Jurkat, Clone E6-1 (cell line): ENCODE measurements at regions not wholly inside any gene's neighbourhood (a gene's known extent, or its start where the extent isn't known, plus 50 kb on each side); places are given as distances from the start of the nearest gene placed in this dataset.

Experiments used
- DNase-seq: peaks from one replicate; pipeline ENCODE4 v3.0.0-alpha.2; 2011; ENCODE audit warnings: low read depth, low spot score
- H3K4me3 ChIP-seq: 2 replicates; pipeline ENCODE4 v1.5.1; 2011; ENCODE audit warnings: mild to moderate bottlenecking, low read length, control low read depth, moderate library complexity

- H3K4me3 ChIP-seq = no peak overlapping the region
- DNase-seq = no peak
Observed at GRCh38 chr2:107337209-107337898, 451.4 kb upstream of the ST6GAL2 start.

DNA sequence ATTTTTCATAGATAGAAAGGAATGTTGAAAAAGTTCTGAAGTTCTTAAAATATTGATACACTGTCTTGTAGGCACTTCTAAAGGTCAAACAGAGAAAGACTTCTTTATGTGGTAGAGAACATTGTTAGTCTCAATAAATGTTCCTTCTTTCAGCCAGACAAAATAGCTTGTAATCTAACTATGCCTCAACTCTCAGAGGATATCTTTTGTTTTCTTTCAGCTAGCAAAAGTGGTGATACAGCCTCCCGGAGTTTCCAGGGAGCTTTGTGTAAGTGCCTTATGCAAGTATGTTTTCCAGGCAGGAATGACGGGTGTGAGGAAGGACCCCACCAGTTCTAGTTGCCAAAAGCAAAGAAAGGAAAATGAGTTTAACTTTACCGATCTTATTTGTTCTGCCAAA lies 452.1 kb upstream of the ST6GAL2 start:
- no peak for DNase-seq
- H3K4me3 ChIP-seq = no peak overlapping the region

DNA sequence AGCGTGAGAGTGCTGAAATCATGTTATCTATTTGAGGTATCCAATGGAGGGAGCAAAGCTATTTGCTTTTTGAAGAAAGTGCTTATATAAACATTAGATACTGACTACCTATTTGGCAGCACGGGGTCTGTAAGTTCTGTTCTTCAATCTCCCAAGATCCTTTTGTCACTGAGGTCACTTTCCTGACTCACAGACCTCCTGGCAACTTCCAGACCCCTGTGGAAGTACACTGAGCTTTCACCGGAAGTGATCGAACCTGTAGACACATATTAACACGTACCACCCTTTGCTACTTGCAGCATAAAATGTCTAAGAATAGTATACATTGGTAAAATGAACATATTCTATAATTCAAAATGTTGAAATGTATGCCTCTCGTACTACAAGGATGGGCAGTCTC lies 452.6 kb upstream of the ST6GAL2 start:
- no peak for DNase-seq

DNA sequence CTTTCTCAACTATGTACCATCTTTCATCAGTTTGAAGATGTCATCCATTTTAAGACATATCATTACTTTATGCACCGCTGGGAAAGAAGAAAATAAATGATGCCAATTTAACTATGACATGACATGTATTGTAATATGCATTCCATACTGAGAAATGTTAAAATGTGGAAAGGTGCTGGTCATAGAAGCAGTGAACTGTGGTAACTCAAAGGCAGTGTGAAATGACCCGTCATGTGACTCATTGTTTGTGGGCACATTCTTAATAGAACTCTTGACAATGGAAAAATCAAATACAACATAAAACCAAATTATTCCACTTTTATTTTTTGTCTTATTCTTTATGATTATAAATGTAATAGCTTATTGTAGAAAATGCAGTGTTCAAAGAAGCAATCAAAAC lies 455.0 kb upstream of the ST6GAL2 start:
- no peak overlapping the region for H3K4me3 ChIP-seq
- DNase-seq = no peak

More for the DNA sequence above, 452.6 kb upstream of the ST6GAL2 start:
- H3K4me3 ChIP-seq = no peak overlapping the region

GRCh38 chr2:107349329-107349728 lies 463.4 kb upstream of the ST6GAL2 start:
- no peak overlapping the region for H3K4me3 ChIP-seq
- DNase-seq = no peak

GRCh38 chr2:107354175-107354574 lies 468.2 kb upstream of the ST6GAL2 start:
- no peak for DNase-seq
- H3K4me3 ChIP-seq = no peak overlapping the region

DNA sequence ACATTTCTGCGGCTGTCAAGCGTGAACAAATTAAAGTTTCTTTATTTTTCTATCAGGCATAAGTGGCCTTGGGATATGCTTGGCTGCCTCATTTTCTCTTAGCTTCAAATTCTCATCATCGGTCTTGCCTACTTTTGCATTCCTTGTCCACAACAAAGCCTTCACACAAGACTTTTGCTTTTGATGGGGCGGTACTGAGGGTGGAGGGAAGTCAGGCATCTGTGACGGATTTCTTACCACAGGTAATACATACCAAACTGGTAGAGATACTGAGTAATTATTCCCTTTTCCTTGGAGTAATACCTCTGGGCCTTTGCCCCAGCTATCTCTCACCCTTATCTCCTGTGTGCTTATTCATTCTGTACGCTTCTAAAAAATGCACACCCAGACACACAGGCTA lies 468.3 kb upstream of the RGPD4 start:
- H3K4me3 ChIP-seq = no peak overlapping the region
- DNase-seq = no peak

DNA sequence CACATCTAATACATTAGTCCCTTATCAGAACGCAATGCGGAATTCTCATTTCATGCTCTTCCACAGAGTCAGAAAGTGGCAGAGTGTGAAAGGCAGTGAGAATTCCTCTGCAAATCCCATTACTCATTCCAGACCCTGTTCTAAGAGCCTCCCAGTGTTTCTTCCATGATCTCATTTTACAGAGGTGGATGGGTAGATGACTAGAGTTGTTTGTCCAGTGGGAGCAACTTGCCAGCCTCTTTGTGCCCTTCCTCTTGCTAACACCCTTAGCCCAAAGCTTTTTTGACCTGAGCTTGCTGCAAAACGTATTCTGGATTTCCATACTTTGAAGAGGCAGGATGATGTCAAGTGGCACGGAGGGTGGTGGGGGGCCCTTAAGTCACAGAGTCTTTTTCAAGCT lies 467.7 kb upstream of the RGPD4 start:
- H3K4me3 ChIP-seq = no peak overlapping the region
- no peak for DNase-seq

DNA sequence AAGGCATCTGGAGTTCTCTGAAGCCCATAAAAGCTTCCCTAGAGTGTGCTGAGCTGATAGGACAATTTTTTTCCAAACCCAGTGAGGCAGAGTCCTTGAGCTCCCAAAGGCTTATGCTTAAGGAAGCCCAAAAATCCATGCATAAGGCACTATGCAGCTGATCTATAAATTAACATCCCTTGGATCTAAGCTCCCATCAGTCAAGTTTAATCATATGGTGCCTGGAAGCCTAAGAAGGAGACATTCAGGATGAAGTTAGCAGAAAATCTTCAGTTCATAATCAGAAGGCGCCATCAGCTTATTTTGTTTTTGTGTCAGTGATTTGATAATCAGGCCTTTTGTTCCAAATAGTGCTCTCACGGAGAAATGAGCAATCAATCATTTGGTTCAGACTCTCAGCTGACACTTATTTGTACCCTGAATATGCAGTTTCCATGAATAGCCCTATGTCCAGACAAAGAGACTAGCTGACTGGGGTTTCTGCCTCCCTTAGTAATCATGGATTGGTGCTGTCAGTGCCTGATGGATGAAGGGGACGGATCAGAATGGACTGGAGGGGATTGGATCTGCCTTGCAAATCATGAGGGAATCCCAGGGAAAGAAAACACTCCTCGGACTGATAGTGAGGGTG lies 464.8 kb upstream of the RGPD4 start:
- H3K4me3 ChIP-seq = no peak overlapping the region
- no peak for DNase-seq

- H3K4me3 ChIP-seq = no peak overlapping the region
- DNase-seq = no peak
Observed at GRCh38 chr2:107362993-107363392, 463.7 kb upstream of the RGPD4 start.

DNA sequence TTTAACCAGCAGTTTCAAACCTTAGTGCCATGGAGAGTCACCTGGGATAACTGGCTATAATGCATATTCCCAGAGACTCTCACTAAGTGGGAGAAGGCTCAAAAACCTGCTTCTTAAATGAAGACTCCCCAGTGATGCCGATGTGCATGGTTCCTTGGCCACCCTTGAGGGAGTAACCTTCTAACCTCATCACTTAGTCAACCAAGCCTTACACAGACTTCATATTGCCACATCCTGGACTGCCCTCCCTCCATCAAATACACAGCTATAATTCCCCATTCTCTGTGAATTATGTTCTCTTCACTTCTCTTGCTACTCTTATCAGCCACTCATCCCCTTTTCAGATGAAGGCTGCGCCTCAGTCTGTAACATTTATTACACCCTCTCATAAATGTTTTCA lies 462.9 kb upstream of the RGPD4 start:
- H3K4me3 ChIP-seq = no peak overlapping the region
- no peak for DNase-seq

DNA sequence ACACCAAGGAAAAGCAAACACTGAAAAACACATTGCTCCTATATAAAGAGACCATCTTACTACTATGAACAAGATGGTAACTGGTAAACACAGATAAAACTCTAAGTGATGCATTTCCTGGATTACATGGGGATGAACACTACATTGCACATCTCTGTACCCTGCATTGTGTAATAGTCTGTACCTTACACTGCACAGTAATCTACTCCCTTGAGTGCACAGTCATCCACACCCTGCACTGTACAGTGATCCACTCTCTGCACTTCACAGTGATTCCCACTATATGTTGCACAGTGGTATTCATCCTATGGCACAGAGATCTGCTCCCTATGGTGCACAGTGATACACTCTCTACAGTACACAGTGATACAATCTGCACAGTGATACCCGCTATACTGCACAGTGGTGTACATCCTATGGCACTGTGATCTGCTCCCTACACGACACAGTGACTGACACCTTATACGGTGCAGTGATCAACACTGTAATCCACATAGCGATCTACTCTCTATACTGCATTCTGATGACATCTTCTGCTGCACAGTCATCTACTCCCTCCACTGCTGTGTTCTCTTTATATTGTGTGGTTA lies 462.2 kb upstream of the RGPD4 start:
- no peak for DNase-seq
- no peak overlapping the region for H3K4me3 ChIP-seq

- H3K4me3 ChIP-seq = no peak overlapping the region
- no peak for DNase-seq
Observed at GRCh38 chr2:107374249-107374648, 452.4 kb upstream of the RGPD4 start.

GRCh38 chr2:107376909-107377308 lies 449.8 kb upstream of the RGPD4 start:
- H3K4me3 ChIP-seq = no peak overlapping the region
- DNase-seq = no peak

- H3K4me3 ChIP-seq = no peak overlapping the region
- no peak for DNase-seq
Observed at GRCh38 chr2:107380912-107381311, 445.8 kb upstream of the RGPD4 start.

- H3K4me3 ChIP-seq = no peak overlapping the region
- no peak for DNase-seq
Observed at GRCh38 chr2:107383691-107384090, 443.0 kb upstream of the RGPD4 start.

DNA sequence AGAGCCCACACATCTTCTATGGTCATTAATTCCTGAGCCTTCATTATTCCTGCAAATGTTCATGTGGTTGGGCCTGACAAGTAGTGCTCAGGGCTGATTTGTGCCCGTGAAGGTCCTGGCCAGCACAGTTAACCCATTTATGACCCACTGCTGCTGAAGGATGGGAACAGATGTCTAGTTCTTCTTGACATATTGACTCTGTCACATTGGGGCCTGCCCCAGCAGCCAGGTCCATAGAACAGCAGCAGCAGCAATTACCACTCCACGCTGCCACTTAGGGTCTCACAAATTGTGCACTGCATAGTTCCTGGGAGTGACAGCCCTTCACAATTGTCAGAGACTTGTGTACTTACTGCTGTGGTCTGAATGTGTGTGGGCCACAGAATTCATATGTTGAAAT lies 442.3 kb upstream of the RGPD4 start:
- H3K4me3 ChIP-seq = no peak overlapping the region
- DNase-seq = no peak

DNA sequence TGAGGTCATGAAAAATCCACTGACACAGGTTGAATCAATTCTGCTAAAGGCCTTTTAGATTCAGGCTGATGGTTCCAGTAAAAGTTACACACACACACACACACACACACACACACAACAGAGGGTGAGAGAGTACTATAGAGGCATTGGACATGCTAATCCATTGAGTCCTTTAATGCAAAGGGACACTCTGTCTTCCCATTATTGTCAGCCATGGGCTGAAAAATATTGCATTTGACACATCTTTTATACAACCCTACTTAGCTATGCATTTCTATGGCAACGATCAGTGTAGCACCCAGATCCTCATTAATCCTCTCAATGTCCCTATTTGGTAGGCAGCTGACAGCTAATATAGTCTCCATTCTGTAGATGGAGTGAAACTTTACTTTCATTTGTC lies 440.8 kb upstream of the RGPD4 start:
- no peak overlapping the region for H3K4me3 ChIP-seq
- no peak for DNase-seq

DNA sequence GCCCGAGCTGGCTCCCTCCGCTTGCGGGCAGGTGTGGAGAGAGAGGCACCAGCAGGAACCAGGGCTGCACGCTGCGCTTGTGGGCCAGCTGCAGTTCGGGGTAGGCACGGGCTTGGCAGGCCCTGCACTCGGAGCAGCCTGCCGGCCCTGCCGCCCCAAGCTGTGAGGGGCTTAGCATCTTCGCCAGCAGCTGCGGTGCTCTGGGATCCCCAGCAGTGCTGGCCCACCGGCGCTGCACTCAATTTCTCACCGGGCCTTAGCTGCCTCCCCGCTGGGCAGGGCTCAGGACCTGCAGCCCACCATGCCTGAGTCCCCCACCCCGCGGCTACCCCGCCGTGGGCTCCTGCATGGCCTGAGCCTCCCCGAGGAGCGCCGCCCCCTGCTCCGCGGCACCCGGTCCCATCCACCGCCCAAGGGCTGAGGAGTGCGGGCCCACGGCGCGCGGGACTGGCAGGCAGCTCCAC lies 434.4 kb upstream of the RGPD4 start:
- DNase-seq = no peak
- no peak overlapping the region for H3K4me3 ChIP-seq

DNA sequence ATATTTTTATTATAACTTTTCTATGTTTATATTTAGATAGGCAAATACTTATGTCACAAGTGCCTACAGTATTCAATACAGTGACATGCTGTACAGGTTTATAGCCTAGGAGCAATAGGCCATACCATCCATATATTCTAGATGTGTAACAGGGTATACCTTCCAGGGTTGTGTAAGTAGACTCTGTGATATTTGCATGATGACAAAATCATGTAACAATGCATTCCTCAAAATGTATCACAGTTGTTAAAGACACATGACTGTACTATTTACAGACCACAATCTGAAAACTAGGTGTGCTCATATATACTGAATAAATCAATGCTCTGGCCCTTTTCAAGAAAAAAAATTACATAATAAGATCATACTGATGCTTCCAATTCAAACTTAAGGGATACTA lies 433.2 kb upstream of the RGPD4 start:
- no peak for DNase-seq
- H3K4me3 ChIP-seq = no peak overlapping the region

DNA sequence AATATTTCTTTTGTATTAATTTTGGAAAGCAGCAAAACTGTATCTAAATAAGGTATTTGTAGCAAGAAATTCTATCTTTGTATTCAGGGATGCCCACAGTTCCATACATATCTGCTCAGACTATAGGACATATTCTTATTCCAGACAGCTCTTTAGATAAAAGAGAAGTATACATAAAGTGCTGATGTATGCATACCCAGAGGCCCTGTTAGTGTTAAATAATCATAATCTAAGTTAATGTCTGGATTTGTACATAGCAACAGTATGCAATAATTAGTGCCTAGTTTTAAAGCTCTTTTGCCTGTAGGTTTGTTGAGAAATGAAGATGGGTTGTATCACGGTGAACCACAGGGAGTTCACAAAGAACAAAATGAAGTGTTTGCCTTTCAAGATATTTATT lies 428.0 kb upstream of the RGPD4 start:
- no peak overlapping the region for H3K4me3 ChIP-seq
- no peak for DNase-seq
